GM23338 (cell line): ENCODE measurements at regions not wholly inside any gene's neighbourhood (a gene's known extent, or its start where the extent isn't known, plus 50 kb on each side); places are given as distances from the start of the nearest gene placed in this dataset.

Source experiments
- ATAC-seq: fragments of 200-7000 bp; cut with Tn5 transposase; 3 replicates; pipeline ENCODE4 v1.9.1; 2020
- DNase-seq: peaks from one replicate; pipeline ENCODE4 v3.0.0-alpha.2; 2015; ENCODE audit warnings: low spot score
- H2AFZ ChIP-seq: fragments of 200-600 bp; sonication (generic); 2 replicates; pipeline ENCODE4 v1.8.0; 2016; ENCODE audit warnings: antibody characterized with exemption, mild to moderate bottlenecking, moderate library complexity
- H3F3A ChIP-seq: fragments of 200-600 bp; sonication (generic); replicated peaks from 2 replicates; pipeline ENCODE4 v1.8.0; 2017; ENCODE audit warnings: antibody characterized with exemption, mixed run types, low read depth
- H3K27ac ChIP-seq: fragments of 200-600 bp; sonication (generic); 2 replicates; pipeline ENCODE4 v1.6.1; 2016; ENCODE audit warnings: low read depth
- H3K27me3 ChIP-seq: fragments of 200-600 bp; sonication (generic); 2 replicates; pipeline ENCODE4 v1.8.0; 2016; ENCODE audit warnings: mild to moderate bottlenecking, mixed run types, moderate library complexity; ENCODE audit not compliant: insufficient read depth
- H3K36me3 ChIP-seq: fragments of 200-600 bp; sonication (generic); 2 replicates; pipeline ENCODE4 v1.8.0; 2016; ENCODE audit warnings: mild to moderate bottlenecking; ENCODE audit not compliant: insufficient read depth
- H3K4me1 ChIP-seq: fragments of 200-600 bp; sonication (generic); 2 replicates; pipeline ENCODE4 v1.8.0; 2016; ENCODE audit warnings: mild to moderate bottlenecking, moderate library complexity; ENCODE audit not compliant: insufficient read depth
- H3K4me2 ChIP-seq: fragments of 200-600 bp; sonication (generic); 2 replicates; pipeline ENCODE4 v1.7.1; 2017; ENCODE audit warnings: mixed run types
- H3K4me3 ChIP-seq: fragments of 200-600 bp; sonication (generic); 2 replicates; pipeline ENCODE4 v1.6.1; 2016; ENCODE audit warnings: mixed run types
- H3K79me2 ChIP-seq: fragments of 200-600 bp; sonication (generic); replicated peaks from 2 replicates; pipeline ENCODE4 v1.8.0; 2017; ENCODE audit warnings: mild to moderate bottlenecking; ENCODE audit not compliant: insufficient read depth
- H3K9me2 ChIP-seq: fragments of 200-600 bp; sonication (generic); 2 replicates; pipeline ENCODE4 v1.8.0; 2017; ENCODE audit not compliant: insufficient read depth
- H4K20me1 ChIP-seq: fragments of 200-600 bp; sonication (generic); replicated peaks from 2 replicates; pipeline ENCODE4 v1.8.0; 2017; ENCODE audit warnings: mild to moderate bottlenecking; ENCODE audit not compliant: insufficient read depth
- H3K27ac Mint-ChIP-seq: 2 replicates; pipeline ENCODE4 v1.8.0; 2020; ENCODE audit warnings: inconsistent platforms, mild to moderate bottlenecking, moderate library complexity, mixed read lengths
- H3K27me3 Mint-ChIP-seq: 3 replicates; pipeline ENCODE4 v1.8.0; 2022; ENCODE audit warnings: low read depth, mild to moderate bottlenecking, moderate library complexity, mixed read lengths, inconsistent platforms; ENCODE audit not compliant: insufficient read depth, poor library complexity
- H3K36me3 Mint-ChIP-seq: 3 replicates; pipeline ENCODE4 v1.8.0; 2021; ENCODE audit warnings: low read depth, mild to moderate bottlenecking, inconsistent platforms, moderate library complexity, mixed read lengths
- H3K4me1 Mint-ChIP-seq: 3 replicates; pipeline ENCODE4 v1.8.0; 2020; ENCODE audit warnings: mild to moderate bottlenecking, inconsistent platforms, mixed read lengths
- H3K4me3 Mint-ChIP-seq: 3 replicates; pipeline ENCODE4 v1.8.0; 2021; ENCODE audit warnings: moderate library complexity, mild to moderate bottlenecking, inconsistent platforms, mixed read lengths
- H3K9me3 Mint-ChIP-seq: 3 replicates; pipeline ENCODE4 v1.8.0; 2020; ENCODE audit warnings: moderate library complexity, mild to moderate bottlenecking, inconsistent platforms, mixed read lengths
- CTCF ChIP-seq, 2 experiments: fragments of 200-600 bp in 1 of 2; sonication (generic) in 1 of 2; conservative IDR thresholded peaks; 2 replicates each; pipeline versions ENCODE4 v1.5.1 to v1.6.1; 2016 to 2017; ENCODE audit warnings: antibody characterized with exemption in 2 of 2, low read depth in 2 of 2, mild to moderate bottlenecking in 2 of 2, moderate library complexity in 1 of 2
- ETS1 ChIP-seq: IDR thresholded peaks from 2 replicates; pipeline ENCODE4 v1.6.1; 2016; ENCODE audit warnings: antibody characterized with exemption
- EZH2phosphoT487 ChIP-seq: fragments of 200-600 bp; sonication (generic); IDR thresholded peaks from one replicate; pipeline ENCODE4 v1.8.1; 2018; ENCODE audit warnings: antibody characterized with exemption; ENCODE audit not compliant: unreplicated experiment
- JUNB ChIP-seq: IDR thresholded peaks from one replicate; pipeline ENCODE4 v1.6.1; 2016; ENCODE audit warnings: antibody characterized with exemption; ENCODE audit not compliant: unreplicated experiment
- NANOG ChIP-seq: IDR thresholded peaks from 2 replicates; pipeline ENCODE4 v1.6.1; 2016; ENCODE audit warnings: antibody characterized with exemption, borderline replicate concordance
- ZNF331 ChIP-seq: fragments of 250-450 bp; sonication (Bioruptor Pico); IDR thresholded peaks from 2 replicates; pipeline ENCODE4 v1.5.0; 2020; ENCODE audit warnings: low read depth, mild to moderate bottlenecking, moderate library complexity
- ZNF462 ChIP-seq: fragments of 250-450 bp; sonication (Bioruptor Pico); IDR thresholded peaks from 2 replicates; pipeline ENCODE4 v1.5.0; 2020; ENCODE audit warnings: mild to moderate bottlenecking, moderate library complexity

- TF ChIP-seq ZNF462 (CRISPR knock-in tag) (no peak), EZH2phosphoT487 (no peak), NANOG (no peak), ETS1 (no peak)
Observed at GRCh38 chrY:19498556-19498955, 246.0 kb downstream of the KDM5D start (continued).

GRCh38 chrY:19487494-19487893 lies 257.0 kb downstream of the KDM5D start:
- Histone ChIP-seq H3K79me2 (no peaks in the 10 kb centered on the region), H3K4me3 (no peak overlapping the region), H3K27ac (no peak overlapping the region), H4K20me1 (no peaks in the 10 kb centered on the region), H3K4me2 (no peak overlapping the region), H3K9me2 (no peaks in the 10 kb centered on the region), H2AFZ (no peak overlapping the region), H3K36me3 (no peaks in the 10 kb centered on the region), H3K27me3 (no peaks in the 10 kb centered on the region), H3F3A (no peaks in the 10 kb centered on the region), H3K4me1 (no peaks in the 10 kb centered on the region)
- ATAC-seq (no peak), DNase-seq (no peak)
- no peak overlapping the region for H3K27ac Mint-ChIP-seq
- peaks cover 5% of the 10 kb centered on the region; the same call in 1 of the 3 replicates for H3K9me3 Mint-ChIP-seq
- H3K27me3 Mint-ChIP-seq = no peaks in the 10 kb centered on the region
- H3K4me3 Mint-ChIP-seq = no peak overlapping the region
- H3K36me3 Mint-ChIP-seq = no peaks in the 10 kb centered on the region
- H3K4me1 Mint-ChIP-seq = no peaks in the 10 kb centered on the region
- TF ChIP-seq CTCF (conservative IDR thresholded peaks at IDR 0.05; ENCODE audit: low read depth in 2 of 2) = no peak
- TF ChIP-seq JUNB = no peak
- TF ChIP-seq ZNF462 (CRISPR knock-in tag) = no peak
- TF ChIP-seq EZH2phosphoT487 = no peak
- TF ChIP-seq ZNF331 (CRISPR knock-in tag) = no peak
